ENCODE measurements at regions not wholly inside any gene's neighbourhood (a gene's known extent, or its start where the extent isn't known, plus 50 kb on each side); places are given as distances from the start of the nearest gene placed in this dataset.
"Not testable (repeated sequence)": the region's sequence is repeated elsewhere in the genome, so short reads cannot be mapped to it uniquely, and the experiment has no call there.

DNA sequence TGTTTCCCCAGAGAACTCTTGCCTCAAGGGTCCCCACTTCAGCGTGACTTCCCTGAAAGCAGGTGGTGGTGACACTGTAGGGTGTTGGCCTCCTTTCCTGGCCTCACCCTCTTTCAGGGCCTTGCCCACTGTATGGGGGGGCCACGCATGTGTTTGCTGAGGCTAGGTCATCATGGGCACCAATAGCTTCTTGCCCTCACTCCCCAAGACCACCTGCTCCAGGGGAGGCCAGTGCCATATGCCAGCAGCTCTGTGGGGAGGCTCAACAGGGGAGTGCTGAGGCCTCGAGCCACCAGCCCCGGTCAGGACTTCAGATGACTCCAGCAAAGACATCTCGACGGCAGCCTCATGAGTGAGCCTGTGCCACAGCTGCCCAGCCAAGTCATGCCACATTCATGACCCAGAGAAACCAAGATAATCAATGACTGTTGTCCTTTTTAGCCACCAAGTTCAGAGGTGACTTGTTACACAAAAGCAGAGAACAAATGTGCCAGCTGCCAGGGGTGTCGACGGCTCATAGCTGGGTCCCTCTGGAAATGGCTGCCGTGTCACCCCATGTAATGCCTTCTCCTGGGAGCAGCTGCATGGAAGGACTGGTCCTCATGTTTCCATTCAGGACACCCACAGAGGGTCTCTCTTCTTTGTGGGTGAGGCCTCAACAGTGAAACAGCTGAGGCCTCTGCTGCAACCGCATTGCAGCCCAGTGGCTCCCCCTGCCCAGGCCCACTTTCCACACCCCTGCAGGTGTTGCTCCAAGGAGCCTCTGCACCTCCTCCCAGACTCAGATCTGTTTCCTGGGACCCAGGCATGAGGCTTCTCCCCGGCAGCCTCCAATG lies 162.2 kb downstream of the LAT start:
- not testable (repeated sequence) for DNase-seq (ENCODE audit: low read depth in 2 of 2)

GRCh38 chr16:29146266-29146665 lies 161.4 kb downstream of the LAT start:
- DNase-seq (ENCODE audit: low read depth in 2 of 2): no peak

DNA sequence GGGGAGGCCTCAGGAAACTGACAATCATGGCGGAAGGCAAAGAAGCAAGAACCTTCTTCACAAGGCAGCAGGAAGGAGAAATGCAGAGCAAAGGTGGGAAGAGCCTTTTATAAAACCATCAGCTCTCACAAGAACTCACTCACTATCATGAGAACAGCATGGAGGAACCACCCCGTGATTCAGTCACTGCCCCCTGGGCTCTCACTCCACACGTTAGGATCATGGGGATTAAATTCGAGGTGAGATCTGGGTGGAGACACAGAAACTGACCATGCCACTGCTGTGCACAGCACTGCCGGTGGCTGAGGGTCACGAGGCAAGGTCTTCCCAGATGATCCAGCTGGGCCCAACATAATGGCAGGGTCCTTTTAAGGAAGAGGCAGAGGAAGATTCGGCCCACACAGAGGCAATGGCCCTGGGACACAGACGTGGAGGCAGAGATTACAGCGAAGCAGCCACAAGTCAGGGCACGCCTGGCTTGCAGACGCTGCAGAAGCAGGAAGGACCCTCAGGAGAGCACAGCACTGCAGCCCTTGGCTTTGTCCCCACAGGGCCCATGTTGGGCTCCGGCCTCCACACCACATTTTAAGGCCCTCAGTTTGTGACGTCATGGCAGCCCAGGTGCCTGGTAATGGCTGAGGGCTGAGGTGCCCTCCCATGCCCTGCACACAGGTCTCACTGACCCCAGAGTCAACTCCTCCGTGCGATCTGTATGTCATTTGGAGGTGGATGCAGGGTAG lies 160.8 kb downstream of the LAT start:
- not testable (repeated sequence) for DNase-seq (ENCODE audit: low read depth in 2 of 2)

GRCh38 chr16:29145086-29145485 lies 160.2 kb downstream of the LAT start:
- not testable (repeated sequence) for DNase-seq (ENCODE audit: low read depth in 2 of 2)

DNA sequence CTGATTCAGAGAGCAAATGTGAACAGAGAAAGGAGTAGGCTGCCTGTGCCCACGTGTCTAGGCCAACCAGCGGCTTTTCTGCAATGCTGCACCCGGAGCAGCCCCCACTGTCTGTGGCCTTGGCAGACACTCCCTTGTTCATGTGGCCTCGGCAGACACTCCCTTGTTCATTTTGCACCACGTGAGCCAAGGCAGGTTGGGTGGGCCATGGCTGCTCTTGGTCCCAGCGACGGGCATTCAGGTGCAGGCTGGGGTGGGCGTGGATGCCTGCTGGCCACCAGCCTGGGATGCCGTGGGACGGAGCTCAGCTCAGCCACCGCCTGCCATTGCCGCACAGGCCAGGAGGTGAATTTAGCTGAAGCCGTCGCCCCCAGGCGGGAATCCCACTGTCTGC lies 159.8 kb downstream of the LAT start:
- DNase-seq (ENCODE audit: low read depth in 2 of 2): not testable (repeated sequence)

DNA sequence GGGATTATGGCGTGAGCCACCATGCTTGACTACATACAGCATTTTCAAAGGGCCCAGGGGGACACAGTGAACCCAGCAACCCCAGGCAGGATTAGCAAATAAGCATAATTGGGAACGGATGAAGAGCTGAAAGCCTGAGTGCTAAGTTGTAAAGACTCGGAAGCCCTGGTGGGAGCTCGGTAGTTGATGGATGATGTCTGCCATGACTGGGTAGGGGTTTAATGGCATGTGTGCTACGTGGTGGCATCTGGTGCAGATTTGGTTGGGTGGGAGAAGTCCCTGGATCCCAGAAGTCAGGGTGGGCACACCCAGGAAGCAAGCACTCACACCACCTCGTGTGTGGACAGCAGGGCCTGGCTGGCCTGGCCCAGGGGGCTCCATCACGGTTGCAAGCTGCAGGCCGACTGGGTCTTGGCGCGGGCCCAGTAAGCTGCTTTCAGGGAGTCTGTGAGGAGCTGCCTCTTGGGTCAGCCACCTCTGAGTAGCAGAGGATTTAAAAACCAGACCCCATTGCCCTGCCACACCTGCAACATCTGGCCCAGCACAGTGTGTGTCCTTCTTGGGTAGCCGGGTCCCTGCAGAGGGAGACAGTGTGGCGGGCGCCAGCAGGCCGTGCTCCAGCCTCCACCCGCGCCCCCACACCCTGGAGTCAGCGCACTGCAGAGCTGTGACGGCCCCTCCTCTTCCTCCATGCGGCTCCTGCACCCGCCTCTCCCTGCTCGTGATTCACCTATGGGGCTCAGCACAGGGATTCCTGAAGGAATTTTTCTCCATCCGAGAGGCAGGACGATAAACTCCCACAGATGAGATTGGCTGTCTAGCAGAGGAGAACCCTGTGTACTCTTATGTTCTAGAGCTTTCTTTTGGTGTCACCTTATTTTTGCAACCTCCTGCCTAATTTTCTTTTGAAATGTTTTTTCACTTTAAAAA lies 159.2 kb downstream of the LAT start:
- DNase-seq (ENCODE audit: low read depth in 2 of 2): not testable (repeated sequence)

GRCh38 chr16:29142506-29142905 lies 157.7 kb downstream of the LAT start:
- DNase-seq (ENCODE audit: low read depth in 2 of 2): not testable (repeated sequence)

DNA sequence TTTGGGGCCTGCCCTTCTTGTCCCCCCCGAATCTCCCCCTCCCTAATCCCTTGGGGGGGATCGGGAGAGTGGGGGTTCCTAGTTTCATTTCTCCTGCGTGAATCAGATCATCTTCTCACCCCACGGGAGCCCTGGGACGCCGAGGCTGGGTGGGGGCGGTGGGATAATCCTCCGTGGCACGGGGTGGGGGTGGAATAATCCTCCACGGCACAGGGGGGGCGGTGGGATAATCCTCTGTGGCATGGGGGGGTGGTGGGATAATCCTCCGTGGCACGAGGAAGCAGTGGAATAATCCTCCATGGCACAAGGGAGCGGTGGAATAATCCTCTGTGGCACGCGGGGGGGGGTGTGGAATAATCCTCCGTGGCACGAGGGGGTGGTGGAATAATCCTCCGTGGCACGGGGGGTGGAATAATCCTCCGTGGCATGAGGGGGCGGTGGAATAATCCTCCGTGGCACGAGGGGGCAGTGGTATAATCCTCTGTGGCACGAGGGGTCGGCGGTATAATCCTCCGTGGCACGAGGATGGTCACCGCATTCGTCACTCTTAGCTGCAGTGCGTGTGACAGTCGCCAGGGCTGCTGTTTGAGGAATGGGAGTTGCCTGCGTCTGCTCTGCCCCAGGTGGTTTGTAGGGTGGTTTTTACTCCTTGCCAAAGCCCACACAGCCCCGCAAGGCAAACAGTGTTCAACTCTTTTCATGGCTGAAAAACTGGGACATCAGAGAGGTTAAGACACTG lies 156.9 kb downstream of the LAT start:
- no peak for DNase-seq (ENCODE audit: low read depth in 2 of 2)

- DNase-seq (ENCODE audit: low read depth in 2 of 2): not testable (repeated sequence)
Observed at GRCh38 chr16:29141121-29141520, 156.3 kb downstream of the LAT start.

- not testable (repeated sequence) for DNase-seq (ENCODE audit: low read depth in 2 of 2)
Observed at GRCh38 chr16:29139901-29140855, 155.3 kb downstream of the LAT start.

GRCh38 chr16:29139261-29139802 lies 154.5 kb downstream of the LAT start:
- no peak for DNase-seq (ENCODE audit: low read depth in 2 of 2)

DNA sequence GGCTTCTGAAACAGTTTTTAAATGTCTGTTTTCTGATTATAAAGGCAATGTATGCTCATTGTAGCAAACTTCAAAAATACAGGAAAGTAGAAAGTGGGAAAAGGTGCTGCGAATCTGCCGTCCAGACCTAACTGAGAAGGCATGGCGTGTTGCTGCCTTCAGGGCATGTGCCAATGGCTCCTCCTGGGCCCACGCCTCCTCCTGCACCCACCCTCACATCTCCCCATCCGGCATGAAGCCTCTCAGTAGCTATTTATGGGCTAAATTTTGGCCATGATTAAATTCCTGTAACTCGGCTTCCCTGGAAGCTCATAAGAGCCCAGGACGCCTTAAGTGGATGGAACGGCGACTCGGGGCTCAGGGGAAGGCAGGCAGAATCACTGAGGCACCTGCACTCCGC lies 153.8 kb downstream of the LAT start:
- DNase-seq (ENCODE audit: low read depth in 2 of 2): not testable (repeated sequence)

DNA sequence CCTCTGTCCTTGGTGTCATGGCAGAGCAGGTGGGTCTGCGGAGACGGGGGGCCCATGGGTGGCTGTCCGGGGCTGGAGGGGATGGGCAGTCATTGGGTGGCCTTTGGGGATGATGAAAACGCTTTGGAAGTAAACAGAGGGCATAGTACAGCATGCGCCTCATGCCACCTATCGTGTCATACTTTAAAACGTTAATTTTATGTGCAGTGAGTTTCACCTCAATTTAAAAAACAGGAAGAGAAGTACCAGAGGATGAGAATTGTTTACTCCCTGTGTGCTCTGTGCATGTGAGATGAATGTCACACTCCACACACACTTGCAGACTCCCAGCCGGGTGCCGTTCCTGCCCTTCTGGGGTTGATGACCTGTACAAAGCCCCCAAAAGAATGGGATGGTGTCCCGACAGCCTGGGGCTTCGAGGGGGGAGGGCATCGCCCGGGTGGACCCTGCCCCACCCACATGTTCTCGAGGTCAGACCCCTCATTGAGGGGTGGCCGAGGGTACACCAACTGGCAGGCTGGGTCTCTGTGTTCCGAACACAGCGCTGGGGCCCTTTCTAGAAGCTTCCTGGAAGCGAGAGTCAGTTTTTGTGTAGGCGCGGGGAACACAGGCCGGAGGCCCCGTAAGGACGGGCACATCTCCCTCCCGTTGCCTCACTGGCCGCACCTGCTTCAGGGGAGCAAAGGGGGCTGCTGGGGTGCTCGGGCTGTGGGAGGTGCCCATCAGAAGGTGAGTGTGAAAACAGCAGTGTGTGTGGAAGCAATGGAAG lies 153.2 kb downstream of the LAT start:
- not testable (repeated sequence) for DNase-seq (ENCODE audit: low read depth in 2 of 2)

DNA sequence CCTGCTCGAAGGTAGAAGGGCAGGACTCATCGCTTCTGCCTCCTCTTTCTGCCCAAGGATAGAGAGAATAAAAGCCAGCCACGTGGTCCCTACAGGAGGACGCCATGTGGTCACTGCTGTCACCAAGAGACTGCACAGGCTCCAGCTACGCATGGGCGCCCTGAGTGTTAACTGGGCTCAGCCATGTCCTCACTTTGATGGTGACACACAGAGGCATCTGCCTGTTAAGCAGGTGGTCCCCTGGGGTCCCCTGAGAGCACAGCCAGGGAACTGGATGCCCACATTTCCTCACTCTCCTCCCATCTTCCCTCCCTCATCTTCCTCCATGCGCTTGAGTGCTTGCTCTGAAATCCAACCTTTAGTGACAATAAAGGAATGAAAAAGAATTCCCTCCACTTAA lies 152.6 kb downstream of the LAT start:
- DNase-seq (ENCODE audit: low read depth in 2 of 2): not testable (repeated sequence)

- not testable (repeated sequence) for DNase-seq (ENCODE audit: low read depth in 2 of 2)
Observed at GRCh38 chr16:29136916-29137315, 152.1 kb downstream of the LAT start.

- DNase-seq (ENCODE audit: low read depth in 2 of 2): not testable (repeated sequence)
Observed at GRCh38 chr16:29136046-29136696, 151.3 kb downstream of the LAT start.

- DNase-seq (ENCODE audit: low read depth in 2 of 2): not testable (repeated sequence)
Observed at GRCh38 chr16:29135098-29135497, 150.2 kb downstream of the LAT start.

DNA sequence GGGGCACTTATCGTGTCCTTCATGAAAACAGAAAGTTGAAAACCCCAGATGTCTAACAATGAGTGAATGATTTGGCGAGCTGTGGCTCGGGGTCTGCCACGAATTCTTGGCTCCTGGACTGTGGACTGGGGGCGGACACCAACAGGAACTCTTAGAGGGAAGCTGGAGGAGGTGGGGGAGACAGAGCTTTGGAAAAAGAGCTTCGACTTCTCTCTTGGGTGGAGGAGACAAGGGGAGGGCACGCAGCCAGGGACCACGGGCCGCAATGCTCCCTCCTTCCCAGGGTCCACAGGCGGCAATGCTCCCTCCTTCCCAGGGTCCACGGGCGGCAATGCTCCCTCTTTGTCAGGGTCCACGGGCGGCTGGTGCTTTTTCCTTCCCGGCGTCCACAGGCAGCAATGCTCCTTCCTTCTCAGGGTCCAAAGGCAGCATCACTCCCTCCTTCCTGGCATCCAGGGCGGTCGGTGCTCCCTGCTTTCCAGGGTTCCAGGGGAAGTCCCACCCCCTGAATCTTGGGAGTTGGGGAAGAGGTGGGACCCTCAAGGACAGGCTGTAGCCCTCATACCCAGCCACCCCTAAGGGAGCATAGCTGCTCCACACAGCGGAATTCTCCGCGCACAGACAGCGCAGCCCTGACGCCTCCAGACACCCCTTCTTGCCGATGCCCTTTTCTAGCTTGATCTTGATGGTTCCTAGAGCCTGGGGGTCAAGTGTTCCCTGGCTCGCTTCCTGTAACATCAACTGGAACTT lies 149.0 kb downstream of the LAT start:
- not testable (repeated sequence) for DNase-seq (ENCODE audit: low read depth in 2 of 2)

Measured in stimulated activated CD4-positive, alpha-beta T cell treated with anti-CD3 and anti-CD28 coated beads, Interleukin-4, amount 100 ng/mL, for 48 hours (primary cell).